22Rv1 (cell line): ENCODE measurements at regions not wholly inside any gene's neighbourhood (a gene's known extent, or its start where the extent isn't known, plus 50 kb on each side); places are given as distances from the start of the nearest gene placed in this dataset.

Experiments
- H3K27ac ChIP-seq: fragments of 450-650 bp; 2 replicates; pipeline ENCODE4 v1.5.1; 2017
- CTCF ChIP-seq: fragments of 450-650 bp; IDR thresholded peaks from 2 replicates; pipeline ENCODE4 v1.5.1; 2017; ENCODE audit warnings: mild to moderate bottlenecking
- ZFX ChIP-seq: fragments of 450-650 bp; IDR thresholded peaks from 2 replicates; pipeline ENCODE4 v1.6.1; 2017; ENCODE audit warnings: antibody characterized with exemption, borderline replicate concordance

- TF ChIP-seq CTCF (no peak; the same call in 1 of the 2 replicates), ZFX (no peak)
- no peak overlapping the region for H3K27ac ChIP-seq
Observed at GRCh38 chr3:130242850-130243569, 102.5 kb upstream of the COL6A5 start.

DNA sequence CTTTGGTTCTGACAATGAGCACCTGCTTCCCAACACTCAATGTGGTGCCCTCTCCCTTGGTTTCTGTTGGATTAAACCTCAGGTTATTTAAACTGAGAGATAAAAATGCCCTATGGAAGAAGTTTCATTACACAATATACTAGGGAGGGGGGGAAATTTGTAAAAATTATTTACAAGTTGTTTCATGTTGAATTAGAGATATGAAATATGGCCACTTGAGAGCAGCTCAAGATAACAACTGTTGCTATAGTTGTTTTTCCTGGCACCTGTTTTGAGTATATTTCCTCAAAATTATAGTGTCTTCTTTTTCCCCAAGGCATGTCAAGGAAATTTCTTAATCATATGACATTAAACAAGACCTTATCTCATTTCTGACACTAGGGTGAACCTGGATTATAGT is 101.7 kb upstream of the COL6A5 start:
- H3K27ac ChIP-seq = no peak overlapping the region
- TF ChIP-seq ZFX (no peak), CTCF (no peak)

DNA sequence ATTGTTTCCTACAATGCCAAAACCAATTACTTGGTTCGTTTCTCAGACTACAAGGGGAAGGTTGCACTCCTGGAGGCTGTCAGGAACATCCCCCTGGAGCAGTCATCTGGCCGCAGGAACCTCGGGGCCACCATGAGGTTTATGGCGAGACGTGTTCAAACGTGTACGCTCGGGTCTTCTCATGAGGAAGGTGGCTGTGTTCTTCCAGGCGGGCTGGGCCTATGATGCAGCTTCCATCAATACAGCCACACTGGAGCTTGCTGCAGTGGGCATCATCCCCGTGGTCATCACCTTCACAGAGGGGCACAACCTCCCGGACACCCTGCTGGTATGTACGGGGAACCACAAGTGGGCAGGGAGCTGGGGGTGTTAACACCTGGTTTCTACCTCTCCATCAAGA is 94.5 kb upstream of the COL6A5 start:
- no peak overlapping the region for H3K27ac ChIP-seq
- TF ChIP-seq ZFX (no peak), CTCF (no peak)

- H3K27ac ChIP-seq = no peak overlapping the region
- no peak for TF ChIP-seq ZFX
- TF ChIP-seq CTCF = no peak
Observed at GRCh38 chr3:130255442-130255841, 90.0 kb upstream of the COL6A5 start.

- TF ChIP-seq ZFX = no peak
- no peak for TF ChIP-seq CTCF
- no peak overlapping the region for H3K27ac ChIP-seq
Observed at GRCh38 chr3:130256821-130257340, 88.6 kb upstream of the COL6A5 start.

GRCh38 chr3:130258532-130258952 is 86.9 kb upstream of the COL6A5 start:
- H3K27ac ChIP-seq = no peak overlapping the region
- no peak for TF ChIP-seq CTCF
- TF ChIP-seq ZFX = no peak

- no peak overlapping the region for H3K27ac ChIP-seq
- TF ChIP-seq CTCF = no peak
- TF ChIP-seq ZFX = no peak
Observed at GRCh38 chr3:130259166-130259874, 86.2 kb upstream of the COL6A5 start.
